ENCODE measurements at regions not wholly inside any gene's neighbourhood (a gene's known extent, or its start where the extent isn't known, plus 50 kb on each side); places are given as distances from the start of the nearest gene placed in this dataset.
A peak's percentile ranks its signal among the peaks of the same experiment; 100 is the strongest.

GRCh38 chr13:73466561-73466960 lies 407.8 kb downstream of the KLF5 start:
- TF ChIP-seq CTCF (conservative IDR thresholded peaks at IDR 0.05; ENCODE audit: low read length): no peak
- DNase-seq (ENCODE audit: low read depth): no peak
- H3K4me3 ChIP-seq (ENCODE audit: low read length): no peak overlapping the region

- H3K4me3 ChIP-seq (ENCODE audit: low read length): no peak overlapping the region
- TF ChIP-seq CTCF (conservative IDR thresholded peaks at IDR 0.05; ENCODE audit: low read length): no peak
- DNase-seq (ENCODE audit: low read depth): peak; percentile 2
These were observed 406.8 kb downstream of the KLF5 start for GRCh38 chr13:73465617-73465971.

GRCh38 chr13:73464758-73465616 lies 406.2 kb downstream of the KLF5 start:
- no peak overlapping the region for H3K4me3 ChIP-seq (ENCODE audit: low read length)
- TF ChIP-seq CTCF (conservative IDR thresholded peaks at IDR 0.05; ENCODE audit: low read length): no peak
- DNase-seq (ENCODE audit: low read depth): no peak

GRCh38 chr13:73462241-73462640 lies 403.4 kb downstream of the KLF5 start:
- DNase-seq (ENCODE audit: low read depth): no peak
- no peak overlapping the region for H3K4me3 ChIP-seq (ENCODE audit: low read length)
- TF ChIP-seq CTCF (conservative IDR thresholded peaks at IDR 0.05; ENCODE audit: low read length): no peak

GRCh38 chr13:73451221-73452029 lies 392.6 kb downstream of the KLF5 start:
- no peak for DNase-seq (ENCODE audit: low read depth)
- no peak for TF ChIP-seq CTCF (conservative IDR thresholded peaks at IDR 0.05; ENCODE audit: low read length)
- H3K4me3 ChIP-seq (ENCODE audit: low read length): no peak overlapping the region

GRCh38 chr13:73450583-73450982 lies 391.8 kb downstream of the KLF5 start:
- H3K4me3 ChIP-seq (ENCODE audit: low read length): no peak overlapping the region
- no peak for DNase-seq (ENCODE audit: low read depth)
- no peak for TF ChIP-seq CTCF (conservative IDR thresholded peaks at IDR 0.05; ENCODE audit: low read length)

Data from AG10803 (cell line).